Lower lobe of right lung (tissue), 2 donors: ENCODE measurements at regions not wholly inside any gene's neighbourhood (a gene's known extent, or its start where the extent isn't known, plus 50 kb on each side); places are given as distances from the start of the nearest gene placed in this dataset.
"Not testable (repeated sequence)": the region's sequence is repeated elsewhere in the genome, so short reads cannot be mapped to it uniquely, and the experiment has no call there.

Experiments
- ATAC-seq, 2 donors: fragments of 200-7000 bp; cut with Tn5 transposase; one replicate each; pipeline ENCODE4 v1.9.1; 2020 to 2022; ENCODE audit warnings: mild to moderate bottlenecking in 2 of 2, moderate library complexity in 2 of 2
- DNase-seq: peaks from one replicate; pipeline ENCODE4 v3.0.0-alpha.2; 2020
- H3K27ac ChIP-seq: fragments of 200-600 bp; one replicate; pipeline ENCODE4 v1.8.0; 2022
- H3K27me3 ChIP-seq: fragments of 200-600 bp; one replicate; pipeline ENCODE4 v1.8.0; 2022; ENCODE audit warnings: low read depth
- H3K36me3 ChIP-seq: fragments of 200-600 bp; one replicate; pipeline ENCODE4 v1.8.0; 2022; ENCODE audit warnings: mild to moderate bottlenecking
- H3K4me1 ChIP-seq: fragments of 200-600 bp; one replicate; pipeline ENCODE4 v1.8.0; 2022
- H3K4me3 ChIP-seq: fragments of 200-600 bp; one replicate; pipeline ENCODE4 v1.8.0; 2022; ENCODE audit warnings: mild to moderate bottlenecking
- H3K9me3 ChIP-seq: fragments of 200-600 bp; one replicate; pipeline ENCODE4 v1.8.0; 2022
- intact Hi-C: fragments of 100-400 bp; cut with DNase I; formaldehyde crosslinking; loops from one replicate; pipeline ENCODE4 v1.11.0; 2022
- TF ChIP-seq, protein P1 (sequence below): fragments of 200-600 bp; IDR thresholded peaks from one replicate; pipeline ENCODE4 v1.8.0; 2022; ENCODE audit warnings: antibody characterized with exemption, mild to moderate bottlenecking
- donor health status: DM: no; HTN: yes; CAD: no; lungs with severe emphysema.

DNA sequence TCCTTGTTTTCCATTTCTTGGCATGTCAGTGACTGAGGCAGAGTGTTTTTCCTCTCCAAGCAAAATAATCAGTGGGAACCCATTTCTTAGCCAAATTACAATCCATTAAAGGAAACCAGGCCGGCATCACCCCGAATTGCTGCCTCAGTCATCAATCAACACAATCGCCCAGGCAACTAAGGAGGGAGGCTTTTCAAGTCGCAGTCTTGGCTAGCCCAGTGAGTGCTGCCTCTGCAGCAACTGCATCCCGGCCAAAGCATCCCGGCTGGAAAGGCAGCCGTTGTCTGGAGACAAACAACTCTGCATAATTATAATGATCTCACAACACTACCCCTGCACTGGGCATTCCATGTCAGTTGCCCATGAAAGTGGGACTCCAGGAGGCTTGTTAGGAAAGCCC, 213.5 kb upstream of the PRICKLE2 start:
- H3K27ac ChIP-seq, result no peak overlapping the region
- no peaks in the 10 kb centered on the region for H3K9me3 ChIP-seq
- H3K27me3 ChIP-seq, result no peaks in the 10 kb centered on the region
- intact Hi-C loops, result no loop called here
- ATAC-seq, result no peak
- DNase-seq, result no peak
- TF ChIP-seq, protein P1, sequence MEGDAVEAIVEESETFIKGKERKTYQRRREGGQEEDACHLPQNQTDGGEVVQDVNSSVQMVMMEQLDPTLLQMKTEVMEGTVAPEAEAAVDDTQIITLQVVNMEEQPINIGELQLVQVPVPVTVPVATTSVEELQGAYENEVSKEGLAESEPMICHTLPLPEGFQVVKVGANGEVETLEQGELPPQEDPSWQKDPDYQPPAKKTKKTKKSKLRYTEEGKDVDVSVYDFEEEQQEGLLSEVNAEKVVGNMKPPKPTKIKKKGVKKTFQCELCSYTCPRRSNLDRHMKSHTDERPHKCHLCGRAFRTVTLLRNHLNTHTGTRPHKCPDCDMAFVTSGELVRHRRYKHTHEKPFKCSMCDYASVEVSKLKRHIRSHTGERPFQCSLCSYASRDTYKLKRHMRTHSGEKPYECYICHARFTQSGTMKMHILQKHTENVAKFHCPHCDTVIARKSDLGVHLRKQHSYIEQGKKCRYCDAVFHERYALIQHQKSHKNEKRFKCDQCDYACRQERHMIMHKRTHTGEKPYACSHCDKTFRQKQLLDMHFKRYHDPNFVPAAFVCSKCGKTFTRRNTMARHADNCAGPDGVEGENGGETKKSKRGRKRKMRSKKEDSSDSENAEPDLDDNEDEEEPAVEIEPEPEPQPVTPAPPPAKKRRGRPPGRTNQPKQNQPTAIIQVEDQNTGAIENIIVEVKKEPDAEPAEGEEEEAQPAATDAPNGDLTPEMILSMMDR, result no peak
- no peak overlapping the region for H3K4me3 ChIP-seq
- no peaks in the 10 kb centered on the region for H3K36me3 ChIP-seq
- peaks cover 35% of the 10 kb centered on the region for H3K4me1 ChIP-seq

DNA sequence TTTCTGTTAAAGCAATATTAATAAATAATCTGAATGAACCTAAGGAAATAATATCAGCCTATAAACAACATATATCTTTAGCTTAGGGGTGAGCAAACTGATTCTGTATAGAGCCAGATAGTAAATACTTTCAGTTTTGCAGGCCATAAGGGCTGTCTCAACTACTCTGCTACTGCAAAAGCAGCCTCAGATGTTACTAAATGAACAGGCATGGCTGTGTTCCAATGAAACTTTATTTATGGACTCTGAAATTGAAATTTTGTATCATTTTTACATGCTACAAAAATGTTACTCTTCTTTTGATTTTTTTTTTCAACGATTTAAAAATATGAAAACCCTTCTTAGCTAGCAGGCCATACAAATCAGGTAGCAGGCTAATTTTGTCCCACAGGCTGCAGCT, 212.8 kb upstream of the PRICKLE2 start:
- DNase-seq, result no peak
- no peak for ATAC-seq
- intact Hi-C loops, result no loop called here
- H3K9me3 ChIP-seq, result no peaks in the 10 kb centered on the region
- no peaks in the 10 kb centered on the region for H3K36me3 ChIP-seq
- peaks cover 34% of the 10 kb centered on the region for H3K4me1 ChIP-seq
- H3K4me3 ChIP-seq, result no peak overlapping the region
- H3K27me3 ChIP-seq, result no peaks in the 10 kb centered on the region
- H3K27ac ChIP-seq, result no peak overlapping the region
- TF ChIP-seq, protein P1, result no peak

DNA sequence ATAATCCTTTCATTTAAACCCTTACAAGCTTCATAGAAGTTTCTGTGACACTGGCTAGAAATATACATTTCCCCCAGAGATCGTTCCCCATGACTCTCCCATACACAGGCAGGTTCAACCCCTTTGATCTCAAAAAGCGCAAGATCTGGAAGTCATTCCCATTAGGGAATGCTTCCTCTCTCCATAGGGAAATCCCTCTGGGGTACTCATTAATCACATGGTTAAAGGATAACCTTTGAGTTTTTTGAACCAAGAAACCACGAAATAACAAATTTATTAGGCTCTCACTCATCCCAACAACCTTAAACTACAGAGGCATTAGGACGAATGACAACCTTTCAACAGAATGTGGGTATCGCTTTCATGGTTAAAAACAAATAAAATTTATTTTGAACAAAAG, 211.9 kb upstream of the PRICKLE2 start:
- no peaks in the 10 kb centered on the region for H3K9me3 ChIP-seq
- H3K36me3 ChIP-seq, result no peaks in the 10 kb centered on the region
- H3K4me3 ChIP-seq, result no peak overlapping the region
- ATAC-seq, result no peak
- TF ChIP-seq, protein P1, result no peak
- no peak for DNase-seq
- intact Hi-C loops, result no loop called here
- H3K27ac ChIP-seq, result no peak overlapping the region
- peaks cover 34% of the 10 kb centered on the region for H3K4me1 ChIP-seq
- no peaks in the 10 kb centered on the region for H3K27me3 ChIP-seq

DNA sequence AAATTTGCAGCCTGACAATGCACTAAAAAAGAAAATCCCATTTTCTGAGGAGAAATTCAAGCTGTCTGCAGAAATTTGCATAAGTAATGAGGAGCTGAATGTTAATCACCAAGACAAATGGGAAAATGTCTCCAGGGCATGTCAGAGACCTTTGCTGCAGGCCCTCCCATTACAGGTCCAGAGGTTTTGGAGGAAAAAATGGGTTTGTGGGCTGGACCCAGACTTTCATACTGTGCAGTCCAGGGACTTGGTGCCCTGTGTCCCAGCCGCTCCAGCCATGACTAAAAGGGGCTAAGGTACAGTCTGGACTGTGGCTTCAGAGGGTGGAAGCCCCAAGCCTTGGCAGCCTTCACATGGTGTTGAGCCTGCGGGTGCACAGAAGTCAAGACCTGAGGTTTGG, 209.8 kb upstream of the PRICKLE2 start:
- peaks cover 15% of the 10 kb centered on the region for H3K4me1 ChIP-seq
- H3K27me3 ChIP-seq, intact Hi-C loops, H3K9me3 ChIP-seq, DNase-seq, H3K36me3 ChIP-seq, H3K4me3 ChIP-seq, ATAC-seq, H3K27ac ChIP-seq: not testable (repeated sequence)

DNA sequence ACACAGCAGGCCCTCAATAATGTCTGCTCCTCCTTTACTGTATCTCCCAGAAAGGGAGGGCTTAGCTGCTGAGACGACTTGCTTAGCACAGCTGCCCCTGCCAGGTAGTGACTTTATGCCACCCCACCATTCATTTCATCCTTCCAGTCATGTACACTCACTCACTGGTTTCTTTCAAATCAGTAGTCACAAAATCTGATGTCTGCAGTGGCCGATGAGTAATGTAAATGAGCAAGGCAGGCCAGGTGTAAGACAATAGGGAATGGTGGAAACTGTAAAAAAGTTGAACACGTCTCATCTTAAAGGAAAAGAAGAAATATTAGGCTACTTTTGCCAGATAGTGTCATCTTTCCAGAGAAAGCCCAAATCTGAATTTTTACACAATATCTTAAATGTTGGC, 207.6 kb upstream of the PRICKLE2 start:
- Histone ChIP-seq H3K27ac (no peak overlapping the region), H3K9me3 (no peaks in the 10 kb centered on the region), H3K36me3 (no peaks in the 10 kb centered on the region), H3K27me3 (no peaks in the 10 kb centered on the region), H3K4me3 (no peak overlapping the region), H3K4me1 (no peaks in the 10 kb centered on the region)
- TF ChIP-seq, protein P1, result no peak
- ATAC-seq (no peak), DNase-seq (no peak)
- intact Hi-C loops, result no loop called here

DNA sequence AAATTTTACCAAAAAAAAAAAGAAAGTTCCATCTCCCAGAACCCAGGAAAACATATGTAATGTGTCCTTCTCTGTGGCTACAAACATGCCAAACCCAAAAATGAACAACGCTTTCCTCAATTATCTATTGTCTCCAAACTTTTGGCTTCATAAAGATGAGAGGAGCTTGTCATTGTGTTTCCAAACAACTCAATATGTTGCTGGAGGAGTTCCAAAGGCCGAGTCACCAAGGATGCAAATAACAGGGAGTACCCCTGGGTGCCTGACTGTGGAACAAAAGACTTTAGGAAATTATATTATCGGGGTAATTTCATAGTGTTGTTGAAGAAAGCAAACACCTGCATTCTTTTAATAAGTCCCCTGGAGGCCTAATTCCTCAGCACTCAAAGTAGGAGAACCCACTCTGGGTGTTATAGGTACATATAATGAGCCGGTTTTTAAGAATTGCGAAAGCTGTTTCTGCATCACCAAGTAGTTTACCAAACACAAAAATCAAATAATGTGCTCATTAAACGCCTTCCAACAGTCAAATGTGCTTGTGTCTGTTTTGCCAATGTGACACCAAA, 206.3 kb upstream of the PRICKLE2 start:
- no peaks in the 10 kb centered on the region for H3K4me1 ChIP-seq
- TF ChIP-seq, protein P1, result no peak
- no peaks in the 10 kb centered on the region for H3K9me3 ChIP-seq
- no peaks in the 10 kb centered on the region for H3K27me3 ChIP-seq
- no peak overlapping the region for H3K27ac ChIP-seq
- no peak for DNase-seq
- no peak overlapping the region for H3K4me3 ChIP-seq
- intact Hi-C loops, result no loop called here
- ATAC-seq, result peak; percentile 64 to 68
- no peaks in the 10 kb centered on the region for H3K36me3 ChIP-seq
